ENCODE measurements at regions not wholly inside any gene's neighbourhood (a gene's known extent, or its start where the extent isn't known, plus 50 kb on each side); places are given as distances from the start of the nearest gene placed in this dataset.

DNA sequence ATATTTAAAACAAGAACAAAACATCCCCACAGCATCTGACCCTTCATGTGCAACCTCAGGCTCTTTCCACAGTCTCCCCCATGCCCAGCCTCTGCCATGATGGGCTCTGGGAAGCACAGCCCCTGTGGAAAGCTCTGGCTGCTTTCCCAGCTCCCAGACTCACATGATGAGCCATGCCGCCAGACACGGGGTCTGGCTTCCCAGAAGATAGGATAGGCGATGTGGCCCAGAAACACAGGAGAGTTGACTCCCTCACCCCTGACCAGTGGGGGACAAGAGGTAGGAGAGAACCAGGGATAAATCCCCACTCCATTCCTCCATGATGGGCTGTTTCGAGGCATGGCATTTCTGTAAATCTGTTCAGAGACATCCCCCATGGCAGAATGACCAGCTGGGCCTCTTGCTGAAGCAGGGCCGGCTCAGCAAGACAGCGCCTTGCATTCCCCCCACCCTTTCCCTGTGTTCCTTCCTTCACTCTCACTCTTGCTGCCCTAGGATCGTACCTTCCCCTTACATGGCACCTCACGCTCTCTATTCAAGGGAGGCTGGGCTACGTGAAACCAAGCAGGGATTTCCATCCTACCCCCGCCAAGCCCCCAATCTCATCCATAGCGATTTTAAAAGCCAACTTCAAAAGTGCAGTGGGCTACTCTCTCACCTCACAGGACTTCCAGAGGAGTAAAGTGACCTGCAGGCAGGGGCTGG is 192.4 kb downstream of the ABHD5 start:
- H3K4me3 Mint-ChIP-seq, result no peak overlapping the region
- no peaks in the 10 kb centered on the region for H3K27me3 Mint-ChIP-seq
- DNase-seq (ENCODE audit: low spot score in 2 of 2) (no peak), ATAC-seq (ENCODE audit: low read depth) (no peak)
- H3K4me1 Mint-ChIP-seq, result no peaks in the 10 kb centered on the region
- no peaks in the 10 kb centered on the region for H3K36me3 Mint-ChIP-seq
- H3K27ac Mint-ChIP-seq, result no peak overlapping the region
- H3K9me3 Mint-ChIP-seq, result no peaks in the 10 kb centered on the region

- Mint-ChIP-seq H3K9me3 (no peaks in the 10 kb centered on the region), H3K27ac (no peak overlapping the region), H3K4me3 (no peak overlapping the region), H3K27me3 (no peaks in the 10 kb centered on the region), H3K36me3 (no peaks in the 10 kb centered on the region), H3K4me1 (no peaks in the 10 kb centered on the region)
- DNase-seq (ENCODE audit: low spot score in 2 of 2) (no peak), ATAC-seq (ENCODE audit: low read depth) (no peak)
These were observed 193.1 kb downstream of the ABHD5 start for GRCh38 chr3:43883729-43884396.

DNA sequence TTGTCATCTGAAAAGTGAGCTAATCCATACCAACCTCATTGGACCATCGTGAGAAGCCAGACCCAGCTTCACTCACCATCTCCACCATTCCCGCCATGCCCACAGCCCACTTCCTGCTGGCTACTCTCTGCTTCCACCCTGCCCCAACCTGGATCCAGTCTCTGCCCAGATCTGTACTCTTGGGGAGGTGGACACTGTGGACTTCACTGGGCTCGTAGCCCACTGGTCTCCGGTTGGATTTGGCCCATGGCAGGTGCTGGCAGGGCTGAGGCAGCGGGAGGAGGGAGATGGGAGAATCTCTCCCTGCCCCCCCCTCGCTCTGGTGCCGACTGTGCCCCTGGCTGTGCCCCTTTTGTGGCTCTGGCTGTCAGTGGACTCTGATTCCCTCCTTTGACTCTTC is 193.8 kb downstream of the ABHD5 start:
- H3K9me3 Mint-ChIP-seq, result no peaks in the 10 kb centered on the region
- H3K27me3 Mint-ChIP-seq, result no peaks in the 10 kb centered on the region
- H3K27ac Mint-ChIP-seq, result no peak overlapping the region
- no peak overlapping the region for H3K4me3 Mint-ChIP-seq
- H3K36me3 Mint-ChIP-seq, result no peaks in the 10 kb centered on the region
- DNase-seq (ENCODE audit: low spot score in 2 of 2), result no peak
- no peak for ATAC-seq (ENCODE audit: low read depth)
- no peaks in the 10 kb centered on the region for H3K4me1 Mint-ChIP-seq

GRCh38 chr3:43885908-43886618 is 195.3 kb downstream of the ABHD5 start:
- no peaks in the 10 kb centered on the region for H3K27me3 Mint-ChIP-seq
- H3K4me1 Mint-ChIP-seq, result no peaks in the 10 kb centered on the region
- H3K4me3 Mint-ChIP-seq, result no peak overlapping the region
- no peak overlapping the region for H3K27ac Mint-ChIP-seq
- DNase-seq (ENCODE audit: low spot score in 2 of 2) (no peak), ATAC-seq (ENCODE audit: low read depth) (no peak)
- H3K9me3 Mint-ChIP-seq, result no peaks in the 10 kb centered on the region
- H3K36me3 Mint-ChIP-seq, result no peaks in the 10 kb centered on the region

DNA sequence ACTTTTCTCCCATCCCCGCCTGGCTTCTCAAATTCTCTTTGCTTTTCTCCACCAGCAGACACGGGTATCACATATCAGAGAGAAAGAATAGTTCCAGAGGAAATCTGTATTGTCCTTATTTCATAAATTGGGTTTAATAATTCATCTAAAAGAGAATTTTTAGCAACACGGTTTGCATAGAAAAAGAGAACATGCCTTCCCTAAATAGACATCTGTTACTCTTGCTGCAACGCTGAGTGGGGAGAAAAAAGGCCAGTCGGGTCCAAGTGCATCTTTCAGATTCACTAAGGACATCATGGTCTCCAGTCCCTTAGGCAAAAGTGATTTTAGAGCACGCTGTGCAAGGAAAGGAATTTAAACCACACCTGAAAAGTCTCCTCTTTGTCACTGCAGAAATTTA is 201.3 kb downstream of the ABHD5 start:
- Mint-ChIP-seq H3K4me1 (peaks cover 12% of the 10 kb centered on the region), H3K4me3 (peak overlapping the region; percentile 68), H3K36me3 (no peaks in the 10 kb centered on the region), H3K9me3 (no peaks in the 10 kb centered on the region), H3K27ac (no peak overlapping the region), H3K27me3 (peaks cover 2% of the 10 kb centered on the region)
- DNase-seq (ENCODE audit: low spot score in 2 of 2), result no peak
- no peak for ATAC-seq (ENCODE audit: low read depth)

DNA sequence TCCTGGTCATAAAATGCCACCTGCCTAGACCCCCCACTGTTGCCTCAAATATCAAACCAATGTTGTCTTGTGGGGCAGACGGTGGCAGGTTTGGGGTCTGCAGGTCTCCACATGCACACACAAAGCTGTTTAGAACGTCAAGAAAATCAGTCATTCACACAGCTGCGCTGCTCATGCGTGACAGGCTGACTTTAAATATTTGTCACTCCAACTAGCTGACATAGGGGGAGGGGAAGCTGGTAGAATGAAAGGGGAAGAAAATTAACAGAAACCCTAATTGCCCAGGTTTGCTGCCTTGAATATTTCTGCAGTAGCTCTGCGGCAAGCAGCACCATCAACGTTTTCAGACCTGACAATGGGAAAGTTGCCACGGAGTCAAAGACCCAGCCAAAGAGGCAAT is 201.8 kb downstream of the ABHD5 start:
- DNase-seq (ENCODE audit: low spot score in 2 of 2), result peak; percentile 33 to 49
- ATAC-seq (ENCODE audit: low read depth), result peak; percentile 81
- Mint-ChIP-seq H3K27me3 (peaks cover 2% of the 10 kb centered on the region), H3K4me1 (peaks cover 12% of the 10 kb centered on the region), H3K9me3 (no peaks in the 10 kb centered on the region), H3K36me3 (no peaks in the 10 kb centered on the region), H3K27ac (no peak overlapping the region), H3K4me3 (peak overlapping the region; percentile 68)

GRCh38 chr3:43893727-43894126 is 203.0 kb downstream of the ABHD5 start:
- Mint-ChIP-seq H3K27ac (peak overlapping the region; percentile 80), H3K27me3 (peaks cover 4% of the 10 kb centered on the region), H3K36me3 (no peaks in the 10 kb centered on the region), H3K9me3 (no peaks in the 10 kb centered on the region), H3K4me1 (peaks cover 12% of the 10 kb centered on the region), H3K4me3 (peak overlapping the region; percentile 86)
- ATAC-seq (ENCODE audit: low read depth), result no peak
- DNase-seq (ENCODE audit: low spot score in 2 of 2), result no peak

DNA sequence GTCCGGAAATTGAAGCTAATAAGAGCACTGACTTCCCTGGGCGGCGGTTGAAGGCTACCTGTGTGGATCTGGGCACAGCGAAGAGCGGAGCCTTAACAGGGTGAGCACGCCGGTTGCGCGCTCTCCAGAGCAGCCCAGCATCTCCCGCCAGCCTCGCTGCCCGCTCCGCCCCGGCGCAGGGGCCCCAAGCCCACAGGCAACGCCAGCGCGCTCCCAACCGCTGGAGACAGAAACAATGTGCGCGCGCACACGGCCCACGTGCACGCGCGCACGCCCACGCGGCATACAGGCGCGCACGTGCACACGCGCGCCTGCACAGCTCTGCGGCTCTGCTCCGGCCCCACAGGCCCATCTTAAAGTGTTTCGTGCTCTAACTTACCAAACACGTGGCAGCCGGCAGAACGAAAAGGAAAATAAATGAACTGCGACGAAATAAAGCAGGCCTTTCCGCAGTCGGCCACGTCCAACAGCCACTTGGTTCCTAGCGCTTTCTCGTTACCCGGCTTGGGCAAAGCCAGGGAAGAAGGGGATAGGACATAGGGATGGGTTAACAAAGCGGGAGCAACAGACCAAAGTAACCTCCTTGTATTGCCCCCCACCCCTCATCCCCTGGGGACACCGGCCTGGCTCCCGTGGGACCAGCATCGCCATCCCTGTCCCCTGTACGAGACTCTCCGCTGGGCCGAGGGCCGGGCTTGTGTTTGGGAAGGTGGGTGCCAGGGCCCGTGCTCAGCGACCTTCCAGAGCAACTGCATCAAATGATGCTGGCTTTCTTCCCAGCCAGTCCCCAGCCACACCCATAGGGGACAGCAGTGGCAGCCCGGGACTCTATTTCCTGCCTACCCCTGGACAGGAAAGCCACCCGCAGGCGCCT is 203.7 kb downstream of the ABHD5 start:
- Mint-ChIP-seq H3K4me3 (peak overlapping the region; percentile 86), H3K27me3 (peaks cover 6% of the 10 kb centered on the region), H3K4me1 (peaks cover 12% of the 10 kb centered on the region), H3K36me3 (no peaks in the 10 kb centered on the region), H3K9me3 (no peaks in the 10 kb centered on the region), H3K27ac (peak overlapping the region; percentile 80)
- DNase-seq (ENCODE audit: low spot score in 2 of 2), result peak; percentile 14 to 41
- ATAC-seq (ENCODE audit: low read depth), result peak; percentile 66

DNA sequence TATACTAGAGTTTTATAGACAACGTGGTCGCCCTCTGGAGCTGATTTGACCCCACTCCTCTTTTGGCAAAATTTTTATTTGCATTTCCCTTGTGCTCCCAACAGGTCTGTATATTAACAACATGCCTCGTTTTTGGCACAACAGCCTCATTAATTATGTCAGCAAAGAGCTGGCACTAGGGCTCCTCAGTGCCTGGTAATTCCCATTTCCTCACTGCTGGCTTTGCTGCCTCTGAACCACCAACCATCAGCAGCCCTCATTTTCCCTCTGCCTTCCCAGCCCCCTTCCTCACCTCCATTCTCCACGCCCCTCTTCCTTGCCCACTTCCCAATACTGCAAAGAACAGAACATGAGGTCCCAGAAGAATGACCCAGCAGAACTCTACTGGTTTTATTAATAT is 204.8 kb downstream of the ABHD5 start:
- Mint-ChIP-seq H3K9me3 (peaks cover 2% of the 10 kb centered on the region), H3K4me1 (peaks cover 12% of the 10 kb centered on the region), H3K36me3 (peaks cover 2% of the 10 kb centered on the region), H3K27ac (no peak overlapping the region), H3K4me3 (peak overlapping the region; percentile 22), H3K27me3 (peaks cover 9% of the 10 kb centered on the region)
- no peak for DNase-seq (ENCODE audit: low spot score in 2 of 2)
- no peak for ATAC-seq (ENCODE audit: low read depth)

DNA sequence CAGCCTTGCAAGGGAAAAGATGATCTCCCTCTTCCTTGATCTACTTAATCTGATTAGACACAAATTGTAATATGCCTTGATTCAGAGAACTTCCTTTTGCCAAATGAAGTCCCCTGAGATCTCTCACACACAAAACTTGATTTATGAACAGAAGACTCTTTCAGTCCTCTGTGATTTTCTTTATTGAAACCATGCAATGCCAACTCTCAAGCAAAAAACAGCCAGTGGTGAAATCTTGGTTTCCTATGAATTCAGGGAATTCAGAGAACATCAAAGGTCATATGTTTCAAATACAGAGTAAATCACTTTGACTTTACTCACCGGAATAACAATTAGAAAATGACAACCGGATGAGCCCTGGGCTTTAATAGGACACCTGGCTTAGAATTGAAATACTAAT is 211.7 kb downstream of the ABHD5 start:
- H3K27me3 Mint-ChIP-seq, result peaks cover 6% of the 10 kb centered on the region
- ATAC-seq (ENCODE audit: low read depth) (no peak), DNase-seq (ENCODE audit: low spot score in 2 of 2) (no peak)
- H3K4me3 Mint-ChIP-seq, result no peak overlapping the region
- peaks cover 10% of the 10 kb centered on the region for H3K4me1 Mint-ChIP-seq
- no peak overlapping the region for H3K27ac Mint-ChIP-seq
- peaks cover 2% of the 10 kb centered on the region for H3K36me3 Mint-ChIP-seq
- peaks cover 2% of the 10 kb centered on the region for H3K9me3 Mint-ChIP-seq

- Mint-ChIP-seq H3K9me3 (peaks cover 2% of the 10 kb centered on the region), H3K27me3 (peaks cover 2% of the 10 kb centered on the region), H3K4me1 (peaks cover 20% of the 10 kb centered on the region), H3K27ac (no peak overlapping the region), H3K4me3 (no peak overlapping the region), H3K36me3 (peaks cover 2% of the 10 kb centered on the region)
- DNase-seq (ENCODE audit: low spot score in 2 of 2), result no peak
- no peak for ATAC-seq (ENCODE audit: low read depth)
These were observed 214.4 kb downstream of the ABHD5 start for GRCh38 chr3:43905157-43905556.

- H3K4me1 Mint-ChIP-seq, result peaks cover 20% of the 10 kb centered on the region
- no peaks in the 10 kb centered on the region for H3K27me3 Mint-ChIP-seq
- peak; percentile 5 for ATAC-seq (ENCODE audit: low read depth)
- no peaks in the 10 kb centered on the region for H3K9me3 Mint-ChIP-seq
- no peak overlapping the region for H3K4me3 Mint-ChIP-seq
- H3K27ac Mint-ChIP-seq, result no peak overlapping the region
- no peak for DNase-seq (ENCODE audit: low spot score in 2 of 2)
- H3K36me3 Mint-ChIP-seq, result no peaks in the 10 kb centered on the region
These were observed 216.2 kb downstream of the ABHD5 start for GRCh38 chr3:43906849-43907507.

GRCh38 chr3:43907508-43907858 is 216.7 kb downstream of the ABHD5 start:
- peak; percentile 100 for ATAC-seq (ENCODE audit: low read depth)
- no peak overlapping the region for H3K4me3 Mint-ChIP-seq
- H3K36me3 Mint-ChIP-seq, result no peaks in the 10 kb centered on the region
- H3K9me3 Mint-ChIP-seq, result no peaks in the 10 kb centered on the region
- peak in 1 of 2 donors; percentile 31 for DNase-seq (ENCODE audit: low spot score in 2 of 2)
- H3K27me3 Mint-ChIP-seq, result no peaks in the 10 kb centered on the region
- no peak overlapping the region for H3K27ac Mint-ChIP-seq
- peaks cover 20% of the 10 kb centered on the region for H3K4me1 Mint-ChIP-seq

Measured in memory B cell (primary cell).